Left lung (tissue), 4 donors: ENCODE measurements at regions not wholly inside any gene's neighbourhood (a gene's known extent, or its start where the extent isn't known, plus 50 kb on each side); places are given as distances from the start of the nearest gene placed in this dataset.

ENCODE experiments used
- ATAC-seq: fragments of 200-7000 bp; cut with Tn5 transposase; one replicate; pipeline ENCODE4 v1.9.1; 2020; ENCODE audit warnings: moderate library complexity
- DNase-seq, 4 donors: peaks; one replicate each; pipeline ENCODE4 v3.0.0-alpha.2; 2013 to 2020
- H3K27ac ChIP-seq, 2 donors: fragments of 200-600 bp; sonication (generic) in 1 of 2; one replicate each; pipeline versions ENCODE4 v1.5.0 to v1.8.0; 2020 to 2021
- H3K27me3 ChIP-seq, 2 donors: fragments of 200-600 bp; sonication (generic) in 1 of 2; one replicate each; pipeline versions ENCODE4 v1.5.0 to v1.8.0; 2020 to 2021
- H3K36me3 ChIP-seq, 2 donors: fragments of 200-600 bp; sonication (generic) in 1 of 2; one replicate each; pipeline versions ENCODE4 v1.5.0 to v1.8.0; 2020 to 2021
- H3K4me1 ChIP-seq, 2 donors: fragments of 200-600 bp; one replicate each; pipeline ENCODE4 v1.8.0; 2021
- H3K4me3 ChIP-seq, 2 donors: fragments of 200-600 bp; sonication (generic) in 1 of 2; one replicate each; pipeline versions ENCODE4 v1.5.0 to v1.8.0; 2020 to 2021; ENCODE audit warnings: mild to moderate bottlenecking in 1 of 2
- H3K9me3 ChIP-seq, 2 donors: fragments of 200-600 bp; sonication (generic) in 1 of 2; one replicate each; pipeline versions ENCODE4 v1.5.0 to v1.8.0; 2020 to 2021
- intact Hi-C, 2 donors: fragments of 100-400 bp; cut with DNase I; formaldehyde crosslinking; loops; one replicate each; pipeline versions ENCODE4 v1.11.2 to v1.14.2; 2022
- TF ChIP-seq, protein P1 (sequence below), 2 donors: fragments of 200-600 bp; sonication (generic) in 1 of 2; IDR thresholded peaks; one replicate each; pipeline versions ENCODE4 v1.5.0 to v1.8.0; 2021; ENCODE audit warnings: antibody characterized with exemption in 2 of 2
- donor health status: DM: no; HTN: yes; CAD: no.
- donor health status: DM: no; HTN: no; CAD: no.

- Histone ChIP-seq H3K36me3 (no peaks in the 10 kb centered on the region), H3K4me1 (no peaks in the 10 kb centered on the region), H3K4me3 (no peak overlapping the region), H3K9me3 (no peaks in the 10 kb centered on the region), H3K27me3 (no peaks in the 10 kb centered on the region), H3K27ac (no peak overlapping the region)
- TF ChIP-seq, protein P1, sequence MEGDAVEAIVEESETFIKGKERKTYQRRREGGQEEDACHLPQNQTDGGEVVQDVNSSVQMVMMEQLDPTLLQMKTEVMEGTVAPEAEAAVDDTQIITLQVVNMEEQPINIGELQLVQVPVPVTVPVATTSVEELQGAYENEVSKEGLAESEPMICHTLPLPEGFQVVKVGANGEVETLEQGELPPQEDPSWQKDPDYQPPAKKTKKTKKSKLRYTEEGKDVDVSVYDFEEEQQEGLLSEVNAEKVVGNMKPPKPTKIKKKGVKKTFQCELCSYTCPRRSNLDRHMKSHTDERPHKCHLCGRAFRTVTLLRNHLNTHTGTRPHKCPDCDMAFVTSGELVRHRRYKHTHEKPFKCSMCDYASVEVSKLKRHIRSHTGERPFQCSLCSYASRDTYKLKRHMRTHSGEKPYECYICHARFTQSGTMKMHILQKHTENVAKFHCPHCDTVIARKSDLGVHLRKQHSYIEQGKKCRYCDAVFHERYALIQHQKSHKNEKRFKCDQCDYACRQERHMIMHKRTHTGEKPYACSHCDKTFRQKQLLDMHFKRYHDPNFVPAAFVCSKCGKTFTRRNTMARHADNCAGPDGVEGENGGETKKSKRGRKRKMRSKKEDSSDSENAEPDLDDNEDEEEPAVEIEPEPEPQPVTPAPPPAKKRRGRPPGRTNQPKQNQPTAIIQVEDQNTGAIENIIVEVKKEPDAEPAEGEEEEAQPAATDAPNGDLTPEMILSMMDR (IDR thresholded peaks at IDR 0.05), result no peak
- intact Hi-C loops, result no loop called here
- DNase-seq (no peak), ATAC-seq (no peak)
Measured at GRCh38 chr12:115046805-115047204, 362.8 kb upstream of the TBX3 start.

- Histone ChIP-seq H3K27me3 (no peaks in the 10 kb centered on the region), H3K27ac (no peak overlapping the region), H3K9me3 (no peaks in the 10 kb centered on the region), H3K36me3 (no peaks in the 10 kb centered on the region), H3K4me3 (no peak overlapping the region), H3K4me1 (no peaks in the 10 kb centered on the region)
- intact Hi-C loops, result no loop called here
- ATAC-seq (no peak), DNase-seq (no peak)
- TF ChIP-seq, protein P1 (IDR thresholded peaks at IDR 0.05), result no peak
Measured at GRCh38 chr12:115044073-115044472, 360.1 kb upstream of the TBX3 start.

DNA sequence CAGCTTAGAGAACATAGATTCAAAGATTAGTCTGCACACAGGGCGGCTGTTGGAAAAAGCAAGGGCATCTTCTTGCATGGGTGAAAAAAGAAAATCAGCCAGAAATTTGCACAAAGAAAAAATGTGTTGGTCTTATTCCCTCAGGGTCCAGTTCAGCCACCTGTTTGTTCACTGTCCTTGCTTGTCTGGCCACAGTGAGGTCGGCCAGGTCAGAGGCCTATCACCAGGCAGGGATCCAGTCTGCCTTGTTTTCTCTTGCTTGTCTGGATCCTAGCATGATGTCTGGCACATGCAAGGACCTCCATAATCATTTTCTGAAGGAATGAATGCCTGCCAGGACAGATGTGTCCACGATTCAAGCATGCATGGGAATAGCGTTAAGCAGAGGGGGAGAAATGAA lies 359.1 kb upstream of the TBX3 start:
- H3K9me3 ChIP-seq, result no peaks in the 10 kb centered on the region
- H3K27me3 ChIP-seq, result no peaks in the 10 kb centered on the region
- no peak overlapping the region for H3K4me3 ChIP-seq
- TF ChIP-seq, protein P1 (IDR thresholded peaks at IDR 0.05), result no peak
- H3K27ac ChIP-seq, result no peak overlapping the region
- no peak for DNase-seq
- no peaks in the 10 kb centered on the region for H3K36me3 ChIP-seq
- H3K4me1 ChIP-seq, result no peaks in the 10 kb centered on the region
- intact Hi-C loops, result no loop called here
- no peak for ATAC-seq

DNA sequence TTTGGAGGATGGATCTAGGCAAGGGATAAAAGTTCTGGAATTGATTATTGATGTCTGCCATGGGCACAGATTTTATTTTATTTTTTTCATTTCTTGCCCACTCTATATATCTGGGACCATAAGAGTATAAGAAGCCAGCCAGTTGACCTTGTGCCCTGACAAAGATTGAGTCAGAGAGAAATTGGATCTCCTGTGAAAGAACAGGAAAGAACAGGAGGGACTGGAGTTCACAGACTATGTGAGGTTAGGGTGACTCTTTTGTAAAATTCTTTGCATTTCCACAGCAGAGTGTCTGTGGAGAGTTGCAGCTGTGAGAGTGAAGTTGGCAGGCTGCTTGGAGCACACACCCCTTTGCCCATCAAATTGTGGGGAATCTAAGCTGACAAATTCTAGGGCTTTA lies 358.4 kb upstream of the TBX3 start:
- no peaks in the 10 kb centered on the region for H3K9me3 ChIP-seq
- H3K4me3 ChIP-seq, result no peak overlapping the region
- H3K36me3 ChIP-seq, result no peaks in the 10 kb centered on the region
- no peaks in the 10 kb centered on the region for H3K27me3 ChIP-seq
- H3K4me1 ChIP-seq, result no peaks in the 10 kb centered on the region
- ATAC-seq, result no peak
- intact Hi-C loops, result no loop called here
- DNase-seq, result no peak
- H3K27ac ChIP-seq, result no peak overlapping the region
- TF ChIP-seq, protein P1 (IDR thresholded peaks at IDR 0.05), result no peak

DNA sequence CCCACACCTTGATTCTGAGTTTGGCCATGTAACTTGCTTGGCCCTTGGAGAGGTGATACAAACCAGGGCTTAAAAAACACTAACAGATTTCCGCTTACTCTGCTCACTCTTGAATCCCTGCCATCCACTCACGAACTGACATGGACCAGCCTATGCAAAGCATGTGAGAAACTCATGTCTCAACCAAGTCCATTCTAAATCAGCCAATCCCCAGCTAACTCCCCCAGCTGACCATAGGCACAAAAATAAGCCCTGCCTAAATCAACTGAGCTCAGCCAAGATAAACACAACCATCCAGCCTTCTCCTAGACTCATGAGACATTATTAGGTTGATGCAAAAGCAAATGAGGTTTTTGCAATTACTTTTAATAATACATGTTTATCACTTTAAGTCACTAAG lies 353.9 kb upstream of the TBX3 start:
- no peak for ATAC-seq
- Histone ChIP-seq H3K27me3 (no peaks in the 10 kb centered on the region), H3K4me3 (no peak overlapping the region), H3K4me1 (no peaks in the 10 kb centered on the region), H3K36me3 (no peaks in the 10 kb centered on the region), H3K9me3 (no peaks in the 10 kb centered on the region), H3K27ac (no peak overlapping the region)
- no peak for DNase-seq
- TF ChIP-seq, protein P1 (IDR thresholded peaks at IDR 0.05), result no peak
- intact Hi-C loops, result no loop called here
